ENCODE measurements at regions not wholly inside any gene's neighbourhood (a gene's known extent, or its start where the extent isn't known, plus 50 kb on each side); places are given as distances from the start of the nearest gene placed in this dataset.

DNA sequence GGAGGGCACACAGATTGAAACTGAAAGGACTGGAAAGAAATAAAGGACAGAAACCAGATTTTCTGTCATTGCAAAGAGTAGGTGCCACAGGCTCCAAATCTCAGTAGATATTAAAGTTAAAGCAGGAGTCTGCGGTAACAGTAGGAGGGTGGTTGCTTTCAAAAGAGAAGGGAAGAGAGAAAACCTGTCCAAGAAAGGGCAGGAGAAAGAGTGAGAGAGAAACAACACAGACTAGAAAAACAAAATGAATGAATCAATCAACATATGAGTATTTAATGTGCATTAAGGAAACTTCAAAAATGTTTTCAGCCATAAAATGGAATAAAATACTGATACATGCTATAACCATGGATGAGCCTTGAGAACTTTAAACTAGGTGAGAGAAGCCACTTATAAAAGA lies 143.1 kb upstream of the CTAGE1 start:
- DNase-seq (ENCODE audit: low read depth) = no peak
- TF ChIP-seq, protein P1, sequence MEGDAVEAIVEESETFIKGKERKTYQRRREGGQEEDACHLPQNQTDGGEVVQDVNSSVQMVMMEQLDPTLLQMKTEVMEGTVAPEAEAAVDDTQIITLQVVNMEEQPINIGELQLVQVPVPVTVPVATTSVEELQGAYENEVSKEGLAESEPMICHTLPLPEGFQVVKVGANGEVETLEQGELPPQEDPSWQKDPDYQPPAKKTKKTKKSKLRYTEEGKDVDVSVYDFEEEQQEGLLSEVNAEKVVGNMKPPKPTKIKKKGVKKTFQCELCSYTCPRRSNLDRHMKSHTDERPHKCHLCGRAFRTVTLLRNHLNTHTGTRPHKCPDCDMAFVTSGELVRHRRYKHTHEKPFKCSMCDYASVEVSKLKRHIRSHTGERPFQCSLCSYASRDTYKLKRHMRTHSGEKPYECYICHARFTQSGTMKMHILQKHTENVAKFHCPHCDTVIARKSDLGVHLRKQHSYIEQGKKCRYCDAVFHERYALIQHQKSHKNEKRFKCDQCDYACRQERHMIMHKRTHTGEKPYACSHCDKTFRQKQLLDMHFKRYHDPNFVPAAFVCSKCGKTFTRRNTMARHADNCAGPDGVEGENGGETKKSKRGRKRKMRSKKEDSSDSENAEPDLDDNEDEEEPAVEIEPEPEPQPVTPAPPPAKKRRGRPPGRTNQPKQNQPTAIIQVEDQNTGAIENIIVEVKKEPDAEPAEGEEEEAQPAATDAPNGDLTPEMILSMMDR (conservative IDR thresholded peaks at IDR 0.05; ENCODE audit: low read depth, low read length) = no peak
- no peak overlapping the region for H3K4me3 ChIP-seq (ENCODE audit: low read depth, low read length)

DNA sequence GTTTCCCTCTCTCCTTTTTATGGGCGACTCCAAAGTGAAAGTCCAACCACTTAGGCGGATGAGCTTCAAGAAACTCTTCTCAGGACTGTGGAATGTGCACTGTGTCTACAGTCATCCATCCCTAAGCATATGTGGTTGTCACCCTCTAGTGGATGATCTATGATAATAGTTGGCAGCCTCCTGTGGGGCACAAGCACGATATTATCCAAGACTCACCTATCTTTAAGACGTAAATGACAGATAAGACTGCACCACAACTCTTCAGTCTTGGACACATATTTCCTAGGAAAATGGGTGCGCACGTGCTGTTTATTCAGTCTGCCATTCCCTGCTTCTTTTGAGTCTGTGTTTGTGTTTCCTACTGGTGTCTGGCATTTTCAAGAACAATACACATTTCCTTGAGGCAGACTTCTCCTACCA lies 145.5 kb upstream of the CTAGE1 start:
- DNase-seq (ENCODE audit: low read depth) = peak; percentile 98
- H3K4me3 ChIP-seq (ENCODE audit: low read depth, low read length) = peak overlapping the region; percentile 26
- TF ChIP-seq, protein P1 (conservative IDR thresholded peaks at IDR 0.05; ENCODE audit: low read depth, low read length) = peak; percentile 85

DNA sequence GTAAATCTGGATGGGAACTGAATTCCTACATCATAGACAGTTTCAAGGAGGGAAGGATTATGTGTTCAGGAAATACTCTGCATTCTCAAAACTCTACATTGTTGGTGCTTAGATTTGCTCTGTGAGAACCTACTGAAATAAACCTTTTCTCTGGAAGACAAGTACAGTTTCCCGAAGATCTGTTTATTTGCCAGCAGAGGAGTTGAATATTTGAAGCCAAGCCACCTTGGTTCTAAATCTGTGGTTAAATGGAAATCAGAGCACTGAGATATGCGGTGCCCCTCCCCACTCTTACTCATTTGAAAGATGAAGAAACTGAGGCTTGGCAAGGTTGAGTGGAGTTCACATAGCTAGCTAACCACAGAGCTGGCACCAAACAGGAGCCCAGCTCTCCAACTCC lies 146.3 kb upstream of the CTAGE1 start:
- H3K4me3 ChIP-seq (ENCODE audit: low read depth, low read length) = no peak overlapping the region
- TF ChIP-seq, protein P1 (conservative IDR thresholded peaks at IDR 0.05; ENCODE audit: low read depth, low read length) = no peak
- DNase-seq (ENCODE audit: low read depth) = peak; percentile 78

DNA sequence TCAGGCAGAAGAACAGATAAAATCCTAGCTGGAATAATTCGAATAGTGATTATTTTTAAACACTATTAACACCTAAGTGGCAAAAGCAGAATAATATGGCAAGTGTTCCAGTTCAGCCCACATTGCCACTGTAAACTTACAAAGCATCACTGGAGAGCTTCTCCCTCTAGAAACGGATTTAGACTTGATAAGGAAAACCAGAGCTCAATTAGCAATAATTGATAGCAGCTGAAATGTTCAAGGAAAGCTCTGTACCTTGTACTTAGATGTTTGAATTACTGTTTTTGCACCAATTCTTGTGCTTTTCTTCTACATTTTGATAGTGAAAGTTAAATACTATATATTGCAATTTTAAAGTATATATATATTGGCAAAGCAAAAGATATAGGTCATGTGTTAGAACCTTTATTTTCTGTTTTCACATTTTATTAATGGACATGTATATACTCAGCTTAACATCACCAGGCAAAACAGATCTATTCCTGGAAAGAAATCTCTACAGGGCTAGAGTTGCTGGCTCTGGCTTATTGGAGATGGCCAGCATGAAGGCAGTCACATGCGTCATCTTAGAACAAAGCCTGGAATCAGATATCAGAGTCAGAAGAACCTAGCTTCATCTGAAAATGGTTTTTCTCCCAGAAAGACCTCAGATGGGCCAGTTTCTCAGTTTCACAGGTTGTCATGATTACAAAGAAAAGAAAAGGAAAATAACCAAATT lies 149.1 kb upstream of the CTAGE1 start:
- no peak for DNase-seq (ENCODE audit: low read depth)
- TF ChIP-seq, protein P1 (conservative IDR thresholded peaks at IDR 0.05; ENCODE audit: low read depth, low read length) = no peak
- no peak overlapping the region for H3K4me3 ChIP-seq (ENCODE audit: low read depth, low read length)

DNA sequence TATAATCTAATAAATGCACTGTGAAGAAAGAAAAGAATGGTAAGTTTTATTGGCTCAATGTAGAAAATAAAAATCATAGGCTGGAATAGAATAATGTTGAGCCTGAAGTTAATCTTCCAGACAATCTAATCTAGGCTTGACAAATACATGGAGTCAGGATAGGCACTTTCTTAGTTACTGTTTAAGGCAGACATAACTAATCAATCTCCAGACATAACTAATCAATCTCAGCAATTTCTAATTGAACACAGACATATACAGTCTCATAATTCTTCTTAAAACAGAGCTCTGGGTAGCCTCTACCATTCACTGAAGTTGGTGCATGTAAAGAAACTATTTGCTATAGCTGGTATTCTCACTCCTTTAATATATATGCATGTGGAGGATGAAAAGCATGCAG lies 150.1 kb upstream of the CTAGE1 start:
- no peak for DNase-seq (ENCODE audit: low read depth)
- TF ChIP-seq, protein P1 (conservative IDR thresholded peaks at IDR 0.05; ENCODE audit: low read depth, low read length) = no peak
- no peak overlapping the region for H3K4me3 ChIP-seq (ENCODE audit: low read depth, low read length)

DNA sequence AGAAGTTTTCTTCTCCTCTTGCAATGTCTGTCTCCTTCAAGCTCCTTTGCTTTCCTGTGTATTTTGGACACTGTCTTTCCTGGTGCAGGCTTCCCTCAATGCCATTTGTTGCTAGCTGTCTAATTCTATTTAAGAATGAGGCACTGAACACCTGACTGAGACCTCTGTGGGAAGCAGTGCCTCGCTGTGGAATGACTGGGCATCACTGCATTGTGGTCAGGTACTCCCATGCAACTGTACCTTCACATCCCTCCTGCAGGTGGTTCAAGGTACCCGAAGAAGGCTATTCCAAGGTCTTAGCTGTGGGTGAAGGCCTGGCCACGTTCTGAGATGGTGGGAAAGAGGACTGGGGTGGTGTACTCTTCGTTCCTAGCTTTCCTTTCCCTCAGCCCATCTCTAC lies 152.8 kb upstream of the CTAGE1 start:
- TF ChIP-seq, protein P1 (conservative IDR thresholded peaks at IDR 0.05; ENCODE audit: low read depth, low read length) = no peak
- no peak overlapping the region for H3K4me3 ChIP-seq (ENCODE audit: low read depth, low read length)
- no peak for DNase-seq (ENCODE audit: low read depth)

DNA sequence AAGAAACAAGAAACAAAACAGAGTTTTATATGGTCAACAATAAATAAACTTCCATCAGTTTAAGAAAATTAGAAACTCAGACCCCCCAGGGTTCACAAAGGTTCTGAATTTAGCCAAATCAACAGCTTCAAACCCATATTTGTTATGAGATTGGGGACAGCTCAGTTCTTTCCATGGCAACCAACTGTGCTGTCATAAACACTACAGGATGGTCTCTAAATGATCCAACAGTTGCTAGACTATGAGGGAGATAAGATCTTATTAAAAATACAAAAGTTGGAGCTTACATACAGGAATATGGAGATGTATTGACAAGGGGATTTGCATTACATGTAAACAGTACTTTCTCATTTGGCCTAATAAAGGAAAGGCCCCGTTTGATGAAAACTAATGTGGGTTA lies 154.6 kb upstream of the CTAGE1 start:
- DNase-seq (ENCODE audit: low read depth) = peak; percentile 29
- TF ChIP-seq, protein P1 (conservative IDR thresholded peaks at IDR 0.05; ENCODE audit: low read depth, low read length) = no peak
- no peak overlapping the region for H3K4me3 ChIP-seq (ENCODE audit: low read depth, low read length)
